ENCODE measurements at regions not wholly inside any gene's neighbourhood (a gene's known extent, or its start where the extent isn't known, plus 50 kb on each side); places are given as distances from the start of the nearest gene placed in this dataset.

GRCh38 chr12:123041811-123042655, 61.6 kb downstream of the ARL6IP4 start:
- no peak overlapping the region for H3K27ac ChIP-seq (ENCODE audit: low read length in 2 of 2)
- H3K27ac Mint-ChIP-seq = no peak overlapping the region
- H3K4me3 Mint-ChIP-seq = no peak overlapping the region
- POLR2A ChIA-PET = interaction anchor here (0.5 to 3.5 kb wide), 2 partner anchors 191 to 539 kb away, joined by 8 to 26 read pairs; partner anchors contain the start of genes MPHOSPH9 and MTRFR
- peaks cover 0 to 2% of the 10 kb centered on the region in 2 experiments for H3K36me3 ChIP-seq (replicated peaks in 1 of 2; ENCODE audit: control extremely low read depth in 1 of 2, control insufficient read depth in 1 of 2, extremely low read depth in 1 of 2, insufficient read depth in 2 of 2, low read length in 1 of 2)
- no peaks in the 10 kb centered on the region for H3K9me3 ChIP-seq (ENCODE audit: control extremely low read depth in 1 of 3, control insufficient read depth in 2 of 3, insufficient read depth in 1 of 3, low read length in 2 of 3)
- intact Hi-C loops (cut with micrococcal nuclease) = loop anchor here (5.0 kb wide), 1 partner anchor 45 kb away; no protein-coding TSS in a partner anchor
- no peak overlapping the region for H3K4me3 ChIP-seq (ENCODE audit: control extremely low read depth in 1 of 5, extremely low read depth in 1 of 5, insufficient read depth in 1 of 5, low read depth in 2 of 5, low read length in 4 of 5)
- H3K27me3 ChIP-seq (replicated peaks in 1 of 4; ENCODE audit: control extremely low read depth in 1 of 4, control insufficient read depth in 3 of 4, insufficient read depth in 4 of 4, low read length in 3 of 4) = no peaks in the 10 kb centered on the region
- CTCF ChIA-PET = interaction anchor here (0.8 to 8.7 kb wide), 20 partner anchors 10 to 576 kb away, joined by 3 to 212 read pairs (median 8); partner anchors contain the start of genes MPHOSPH9, MTRFR, PITPNM2 and TMED2
- TF ChIP-seq EZH2 (IDR thresholded peaks at IDR 0.05; ENCODE audit: borderline replicate concordance, insufficient read depth, low read depth, low read length, poor library complexity, severe bottlenecking) = no peak
- TF ChIP-seq, protein P1, sequence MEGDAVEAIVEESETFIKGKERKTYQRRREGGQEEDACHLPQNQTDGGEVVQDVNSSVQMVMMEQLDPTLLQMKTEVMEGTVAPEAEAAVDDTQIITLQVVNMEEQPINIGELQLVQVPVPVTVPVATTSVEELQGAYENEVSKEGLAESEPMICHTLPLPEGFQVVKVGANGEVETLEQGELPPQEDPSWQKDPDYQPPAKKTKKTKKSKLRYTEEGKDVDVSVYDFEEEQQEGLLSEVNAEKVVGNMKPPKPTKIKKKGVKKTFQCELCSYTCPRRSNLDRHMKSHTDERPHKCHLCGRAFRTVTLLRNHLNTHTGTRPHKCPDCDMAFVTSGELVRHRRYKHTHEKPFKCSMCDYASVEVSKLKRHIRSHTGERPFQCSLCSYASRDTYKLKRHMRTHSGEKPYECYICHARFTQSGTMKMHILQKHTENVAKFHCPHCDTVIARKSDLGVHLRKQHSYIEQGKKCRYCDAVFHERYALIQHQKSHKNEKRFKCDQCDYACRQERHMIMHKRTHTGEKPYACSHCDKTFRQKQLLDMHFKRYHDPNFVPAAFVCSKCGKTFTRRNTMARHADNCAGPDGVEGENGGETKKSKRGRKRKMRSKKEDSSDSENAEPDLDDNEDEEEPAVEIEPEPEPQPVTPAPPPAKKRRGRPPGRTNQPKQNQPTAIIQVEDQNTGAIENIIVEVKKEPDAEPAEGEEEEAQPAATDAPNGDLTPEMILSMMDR (IDR thresholded peaks at IDR 0.05) = no peak
- ATAC-seq (ENCODE audit: low read depth) = no peak
- peaks cover 22% of the 10 kb centered on the region for H3K4me1 Mint-ChIP-seq
- H4K20me1 ChIP-seq (ENCODE audit: control insufficient read depth, insufficient read depth, low read length, poor library complexity, severe bottlenecking) = no peaks in the 10 kb centered on the region
- no peak overlapping the region for H2AFZ ChIP-seq (ENCODE audit: insufficient read depth, low read depth, low read length, poor library complexity, severe bottlenecking)
- 91% methylated on average over 13 of the region's 17 CpGs for WGBS (ENCODE audit: insufficient coverage)
- DNase-seq = no peak
- no peak overlapping the region for H3K4me2 ChIP-seq (replicated peaks; ENCODE audit: low read depth, low read length, poor library complexity, severe bottlenecking)
- H3K9ac ChIP-seq (ENCODE audit: low read length) = no peak overlapping the region
- peaks cover 5% of the 10 kb centered on the region for H3K79me2 ChIP-seq (ENCODE audit: control insufficient read depth, insufficient read depth, low read length)
- H3K9me3 Mint-ChIP-seq (ENCODE audit: insufficient read depth) = no peaks in the 10 kb centered on the region
- H3K27me3 Mint-ChIP-seq = no peaks in the 10 kb centered on the region
- peaks cover 6 to 11% of the 10 kb centered on the region in 2 donors for H3K4me1 ChIP-seq (ENCODE audit: control insufficient read depth in 2 of 2, insufficient read depth in 2 of 2, low read length in 2 of 2)

GRCh38 chr12:123041042-123041531, 60.6 kb downstream of the ARL6IP4 start:
- no peak overlapping the region for H3K9ac ChIP-seq (ENCODE audit: low read length)
- no peaks in the 10 kb centered on the region for H4K20me1 ChIP-seq (ENCODE audit: control insufficient read depth, insufficient read depth, low read length, poor library complexity, severe bottlenecking)
- ChIA-PET POLR2A (no interaction called here), CTCF (interaction anchor here (1.3 to 8.7 kb wide), 2 partner anchors 27 to 199 kb away, joined by 4 to 212 read pairs; no protein-coding TSS in a partner anchor)
- intact Hi-C loops (cut with micrococcal nuclease) = loop anchor here (5.0 kb wide), 1 partner anchor 46 kb away; no protein-coding TSS in a partner anchor
- no peak overlapping the region for H3K4me2 ChIP-seq (replicated peaks; ENCODE audit: low read depth, low read length, poor library complexity, severe bottlenecking)
- DNase-seq (no peak), ATAC-seq (ENCODE audit: low read depth) (no peak)
- no peaks in the 10 kb centered on the region for H3K27me3 ChIP-seq (replicated peaks in 1 of 4; ENCODE audit: control extremely low read depth in 1 of 4, control insufficient read depth in 3 of 4, insufficient read depth in 4 of 4, low read length in 3 of 4)
- H3K4me3 Mint-ChIP-seq = no peak overlapping the region
- TF ChIP-seq EZH2 (IDR thresholded peaks at IDR 0.05; ENCODE audit: borderline replicate concordance, insufficient read depth, low read depth, low read length, poor library complexity, severe bottlenecking) = no peak
- TF ChIP-seq, protein P1 (IDR thresholded peaks at IDR 0.05) = no peak
- peaks cover 17% of the 10 kb centered on the region for H3K4me1 Mint-ChIP-seq
- H3K27ac Mint-ChIP-seq = no peak overlapping the region
- no peak overlapping the region for H3K27ac ChIP-seq (ENCODE audit: low read length in 2 of 2)
- H2AFZ ChIP-seq (ENCODE audit: insufficient read depth, low read depth, low read length, poor library complexity, severe bottlenecking) = no peak overlapping the region
- WGBS (ENCODE audit: insufficient coverage) = 61% methylated on average over 3 of the region's 3 CpGs
- no peaks in the 10 kb centered on the region for H3K9me3 Mint-ChIP-seq (ENCODE audit: insufficient read depth)
- peaks cover 0 to 2% of the 10 kb centered on the region in 2 experiments for H3K36me3 ChIP-seq (replicated peaks in 1 of 2; ENCODE audit: control extremely low read depth in 1 of 2, control insufficient read depth in 1 of 2, extremely low read depth in 1 of 2, insufficient read depth in 2 of 2, low read length in 1 of 2)
- H3K4me3 ChIP-seq (ENCODE audit: control extremely low read depth in 1 of 5, extremely low read depth in 1 of 5, insufficient read depth in 1 of 5, low read depth in 2 of 5, low read length in 4 of 5) = no peak overlapping the region
- peaks cover 6 to 11% of the 10 kb centered on the region in 2 donors for H3K4me1 ChIP-seq (ENCODE audit: control insufficient read depth in 2 of 2, insufficient read depth in 2 of 2, low read length in 2 of 2)
- no peaks in the 10 kb centered on the region for H3K27me3 Mint-ChIP-seq
- peaks cover 5% of the 10 kb centered on the region for H3K79me2 ChIP-seq (ENCODE audit: control insufficient read depth, insufficient read depth, low read length)
- no peaks in the 10 kb centered on the region for H3K9me3 ChIP-seq (ENCODE audit: control extremely low read depth in 1 of 3, control insufficient read depth in 2 of 3, insufficient read depth in 1 of 3, low read length in 2 of 3)

All from B cell (primary cell).